ENCODE measurements at regions not wholly inside any gene's neighbourhood (a gene's known extent, or its start where the extent isn't known, plus 50 kb on each side); places are given as distances from the start of the nearest gene placed in this dataset.

DNA sequence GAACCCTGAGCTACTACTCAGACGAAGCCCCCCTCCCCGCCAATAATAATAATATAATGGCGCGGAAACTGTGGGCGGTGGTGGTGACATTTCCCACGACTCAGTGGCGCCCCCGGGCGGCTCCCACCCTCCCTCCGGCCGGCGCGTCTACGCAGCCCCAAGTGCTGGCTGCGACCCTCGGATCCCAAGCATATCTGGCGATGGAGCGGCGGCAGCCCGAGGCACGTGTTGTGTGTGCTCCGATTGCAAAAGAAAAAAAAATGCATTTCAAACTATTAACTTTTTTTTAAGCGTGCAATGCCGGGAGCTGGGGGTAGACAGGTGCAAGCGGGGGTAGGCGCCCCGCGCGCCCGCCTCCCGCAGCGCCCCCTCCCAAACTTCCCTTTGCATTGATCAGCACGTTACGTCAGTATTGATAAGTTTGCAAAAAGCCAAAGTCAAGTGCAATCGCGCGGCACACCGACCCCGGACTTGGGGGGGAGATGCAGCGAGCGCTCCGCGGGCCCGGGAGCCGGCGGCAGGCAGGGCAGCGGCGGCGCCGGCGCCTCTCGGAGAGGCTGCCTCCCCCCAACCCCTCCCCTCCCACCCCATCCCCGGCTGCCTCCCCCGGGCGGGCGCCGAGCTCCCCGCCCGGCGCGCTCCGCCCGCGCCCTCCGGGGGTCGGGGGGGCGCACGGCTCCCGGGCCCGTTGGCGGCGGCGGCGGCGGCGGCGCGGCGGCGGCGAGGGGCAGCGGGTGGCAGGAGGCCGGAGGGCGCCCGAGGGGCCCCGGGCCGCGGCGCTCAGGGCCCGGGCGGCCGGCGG lies 113.1 kb upstream of the MYL2 start:
- no peak for DNase-seq

DNA sequence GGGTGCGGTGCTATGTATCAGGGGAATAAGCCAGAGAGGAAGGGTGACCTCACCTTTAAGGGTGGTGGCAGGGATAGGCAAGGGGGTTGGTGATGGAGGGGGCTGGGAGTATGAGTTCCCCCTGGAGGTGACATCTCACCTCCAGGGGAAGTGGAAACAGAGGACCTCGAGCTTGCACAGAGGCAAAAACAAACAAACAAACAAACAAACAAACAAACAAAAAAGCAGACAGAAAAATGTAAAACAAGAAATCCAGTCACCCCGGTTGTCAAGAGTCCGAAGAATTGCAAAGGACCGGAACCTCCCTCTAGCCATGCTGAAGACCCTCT lies 112.2 kb upstream of the MYL2 start:
- no peak for DNase-seq

GRCh38 chr12:111031916-111032590 lies 111.7 kb upstream of the MYL2 start:
- DNase-seq = no peak

GRCh38 chr12:111030800-111031199 lies 110.4 kb upstream of the MYL2 start:
- no peak for DNase-seq

DNA sequence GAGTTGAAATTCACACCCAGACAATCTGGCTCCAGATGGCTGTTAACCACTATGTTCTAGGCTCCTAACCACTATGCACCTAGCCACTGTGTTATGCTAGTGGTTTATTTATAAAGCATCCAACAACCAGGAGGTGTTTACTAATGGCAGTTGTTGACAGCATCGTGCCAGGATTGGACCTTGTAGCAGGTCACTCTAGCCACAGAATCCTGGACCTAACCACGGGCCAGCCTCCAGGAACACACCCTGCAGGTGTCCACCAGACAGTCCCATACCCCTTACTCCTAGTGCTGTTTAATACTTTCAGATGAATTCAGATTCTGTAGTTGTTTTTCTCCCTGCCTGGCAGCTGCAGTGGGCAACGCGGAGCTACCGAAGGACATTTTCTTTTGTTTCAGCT lies 109.4 kb upstream of the MYL2 start:
- DNase-seq = no peak

GRCh38 chr12:111029305-111029704 lies 108.9 kb upstream of the MYL2 start:
- DNase-seq = no peak

GRCh38 chr12:111028830-111029229 lies 108.5 kb upstream of the MYL2 start:
- no peak for DNase-seq

- DNase-seq = no peak
These were observed 107.1 kb upstream of the MYL2 start for GRCh38 chr12:111027431-111027830.

GRCh38 chr12:111025792-111026430 lies 105.5 kb upstream of the MYL2 start:
- no peak for DNase-seq

GRCh38 chr12:111025301-111025700 lies 104.9 kb upstream of the MYL2 start:
- no peak for DNase-seq

DNA sequence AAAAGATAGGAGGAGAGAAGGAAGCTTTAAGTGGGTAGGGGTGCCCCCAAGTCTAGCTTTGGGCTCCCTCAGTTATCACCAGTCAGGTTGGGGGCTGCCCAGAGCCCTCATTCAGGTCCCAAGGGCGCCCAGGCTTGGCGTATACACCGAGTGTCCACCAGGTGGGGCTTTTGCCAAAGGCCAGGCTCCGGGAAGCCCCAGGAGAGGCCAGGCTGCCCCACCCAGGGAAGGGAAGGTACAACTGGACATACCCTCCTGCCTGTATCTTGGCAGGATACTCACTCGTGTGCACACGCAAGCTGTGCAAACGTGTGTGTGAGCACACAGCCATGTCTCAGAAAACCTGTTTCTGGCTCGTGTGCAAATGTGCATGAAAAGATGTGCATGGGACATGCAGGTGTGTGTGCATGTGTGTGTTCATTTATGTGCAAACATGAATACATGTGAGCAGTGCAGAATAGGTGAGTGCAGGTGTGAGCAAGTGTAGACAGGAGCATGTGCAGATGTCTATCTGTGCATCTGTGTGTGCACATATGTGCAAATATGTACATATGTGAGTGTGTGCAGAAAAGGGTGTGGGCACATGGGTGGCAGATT lies 103.9 kb upstream of the MYL2 start:
- peak; percentile 38 for DNase-seq

DNA sequence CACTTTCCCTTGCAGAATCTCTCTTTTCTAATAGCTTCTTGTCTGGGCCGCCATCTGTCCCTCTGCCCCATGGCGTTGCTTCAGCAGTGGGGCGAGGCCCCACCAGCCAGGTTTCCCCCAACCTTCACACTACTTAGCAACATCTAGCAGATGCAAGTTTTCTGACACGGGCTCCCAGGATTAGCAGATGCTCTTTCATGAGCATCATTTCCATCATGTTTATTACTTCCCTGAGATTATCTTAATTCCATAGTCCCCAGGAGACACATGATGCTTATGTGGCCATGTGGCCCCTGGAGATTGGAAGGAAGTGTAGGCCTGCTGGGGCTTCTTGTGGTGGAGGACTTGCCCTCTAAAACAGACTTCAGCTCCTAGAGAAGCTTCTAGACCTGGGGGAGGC lies 102.0 kb upstream of the MYL2 start:
- no peak for DNase-seq

DNA sequence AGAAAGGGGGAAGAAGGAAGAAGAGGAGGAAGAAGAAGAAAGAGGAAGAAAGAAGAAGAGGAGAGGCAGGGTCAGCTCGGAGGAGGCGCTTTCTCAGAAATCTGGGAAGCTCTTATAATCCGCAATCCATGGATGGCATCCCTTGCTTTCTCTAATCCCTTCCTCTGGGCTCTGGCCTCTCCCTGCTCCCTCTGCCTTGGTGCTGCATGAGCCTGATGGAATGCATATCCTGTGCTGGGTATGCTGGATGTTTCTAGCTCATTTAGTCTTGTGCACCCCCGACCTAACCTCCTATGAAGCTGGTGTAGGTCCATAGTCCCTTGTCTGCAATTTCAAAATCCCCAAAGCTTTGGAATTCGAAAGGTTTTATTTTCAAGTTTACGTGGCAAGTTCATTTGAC lies 94.2 kb upstream of the MYL2 start:
- no peak for DNase-seq

- DNase-seq = no peak
These were observed 92.5 kb upstream of the MYL2 start for GRCh38 chr12:111012918-111013317.

DNA sequence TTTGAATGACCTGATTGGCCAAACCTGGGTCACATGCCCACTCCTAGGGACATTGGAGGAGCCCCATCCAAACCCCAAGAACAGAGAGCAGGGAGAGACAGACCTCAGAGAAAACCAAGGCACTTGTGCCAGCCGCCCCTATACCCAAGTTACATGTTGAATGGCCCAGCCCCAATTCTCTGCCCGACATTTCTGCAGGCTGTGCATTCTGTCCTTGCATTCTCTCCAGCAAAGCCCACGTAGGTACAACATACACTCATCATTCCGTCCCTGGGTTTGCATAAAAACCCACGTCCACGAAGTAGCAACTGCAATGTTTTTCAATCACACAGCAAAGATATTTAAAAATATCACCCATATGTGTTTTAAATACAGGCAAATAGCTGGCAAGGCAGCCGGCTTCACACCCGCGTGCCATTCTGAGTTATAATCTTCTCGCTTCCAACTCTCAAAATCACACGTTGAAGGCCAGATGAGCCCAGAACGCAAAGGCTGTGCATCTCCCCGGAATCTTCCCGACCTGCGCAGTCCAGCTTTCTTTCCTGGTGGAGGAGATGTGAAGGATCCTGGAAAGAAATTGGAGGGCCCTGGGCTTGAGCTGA lies 91.7 kb upstream of the MYL2 start:
- DNase-seq = no peak

GRCh38 chr12:111010916-111011657 lies 90.7 kb upstream of the MYL2 start:
- DNase-seq = no peak

GRCh38 chr12:111010061-111010460 lies 89.7 kb upstream of the MYL2 start:
- DNase-seq = no peak

- no peak for DNase-seq
These were observed 86.2 kb upstream of the MYL2 start for GRCh38 chr12:111006621-111007020.

DNA sequence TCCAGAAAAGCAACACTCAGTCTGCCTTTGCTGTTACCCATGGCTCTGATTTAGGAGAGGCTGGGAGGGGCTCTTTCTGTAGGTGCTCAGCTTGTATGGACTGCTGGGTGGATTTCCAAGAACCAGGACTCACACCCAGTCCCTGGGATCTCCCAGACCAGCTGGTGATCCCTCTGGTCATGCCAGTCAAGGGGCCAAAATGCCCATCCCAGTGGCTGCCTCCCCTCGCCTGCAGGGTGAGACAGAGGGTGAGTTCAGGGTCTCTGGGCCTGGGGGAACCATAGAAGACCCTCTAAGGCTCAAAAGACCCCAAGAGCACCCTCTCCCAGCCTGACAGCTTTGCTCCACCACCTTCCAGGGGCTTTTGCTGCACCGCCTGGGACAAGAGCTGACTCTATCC lies 78.6 kb upstream of the MYL2 start:
- DNase-seq = no peak

- DNase-seq = no peak
These were observed 77.8 kb upstream of the MYL2 start for GRCh38 chr12:110998165-110998564.

DNA sequence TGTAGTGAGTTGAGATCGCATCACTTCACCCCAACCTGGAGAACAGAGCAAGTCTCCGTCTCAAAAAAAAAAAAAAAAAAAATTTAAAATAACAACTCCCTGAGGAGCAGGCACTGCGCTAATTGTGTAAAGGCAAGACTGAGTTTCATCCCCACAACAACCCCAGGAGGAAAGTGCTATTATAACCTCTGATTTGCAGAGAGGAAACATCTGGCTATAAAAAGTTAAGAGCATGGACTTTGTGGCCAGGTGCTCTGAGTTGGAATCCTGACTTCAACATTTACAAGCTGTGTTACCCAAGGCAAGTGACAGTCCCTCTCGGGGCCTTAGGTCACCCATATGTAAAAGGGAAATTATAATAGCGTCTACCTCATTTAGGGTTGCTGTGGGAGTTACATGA lies 76.0 kb upstream of the MYL2 start:
- DNase-seq = no peak

DNA sequence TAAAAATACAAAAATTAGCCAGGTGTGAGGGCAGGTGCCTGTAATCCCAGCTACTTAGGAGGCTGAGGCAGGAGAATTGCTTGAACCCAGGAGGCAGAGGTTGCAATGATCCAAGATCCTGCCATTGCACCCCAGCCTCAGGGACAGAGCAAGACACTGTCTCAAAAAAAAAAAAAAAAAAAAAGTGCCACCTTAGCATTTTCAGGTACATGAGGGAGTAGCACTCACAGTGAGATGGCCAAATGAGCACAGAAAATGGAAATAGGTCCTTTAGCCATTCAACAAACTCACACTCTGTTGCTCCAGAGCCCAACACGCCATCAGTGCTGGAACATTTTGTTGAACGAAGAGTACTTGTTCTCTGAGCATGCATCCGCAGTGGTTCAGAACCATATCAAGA lies 75.2 kb upstream of the MYL2 start:
- DNase-seq = no peak

- no peak for DNase-seq
These were observed 74.6 kb upstream of the MYL2 start for GRCh38 chr12:110995016-110995415.

Measured in CD4-positive, alpha-beta T cell treated with Interleukin-21 for 1 hour (primary cell).